ENCODE measurements at regions not wholly inside any gene's neighbourhood (a gene's known extent, or its start where the extent isn't known, plus 50 kb on each side); places are given as distances from the start of the nearest gene placed in this dataset.

GRCh38 chr22:48333816-48334735 lies 1493.6 kb downstream of the BRD1 start:
- peak; percentile 53 for DNase-seq

- DNase-seq = no peak
These were observed 1494.3 kb downstream of the BRD1 start for GRCh38 chr22:48333323-48333763.

GRCh38 chr22:48332438-48333322 lies 1495.0 kb downstream of the BRD1 start:
- peak; percentile 53 for DNase-seq

GRCh38 chr22:48331691-48332220 lies 1495.9 kb downstream of the BRD1 start:
- no peak for DNase-seq

- DNase-seq = peak; percentile 45
These were observed 1496.4 kb downstream of the BRD1 start for GRCh38 chr22:48331266-48331665.

GRCh38 chr22:48327721-48328120 lies 1500.0 kb downstream of the BRD1 start:
- no peak for DNase-seq

GRCh38 chr22:48323746-48324145 lies 1503.9 kb downstream of the BRD1 start:
- DNase-seq = no peak

GRCh38 chr22:48322907-48323306 lies 1504.8 kb downstream of the BRD1 start:
- no peak for DNase-seq

- DNase-seq = no peak
These were observed 1505.6 kb downstream of the BRD1 start for GRCh38 chr22:48321986-48322545.

- peak; percentile 45 for DNase-seq
These were observed 1506.8 kb downstream of the BRD1 start for GRCh38 chr22:48320683-48321451.

- peak; percentile 44 for DNase-seq
These were observed 1507.5 kb downstream of the BRD1 start for GRCh38 chr22:48320048-48320682.

GRCh38 chr22:48319321-48320047 lies 1508.2 kb downstream of the BRD1 start:
- DNase-seq = peak; percentile 33

- peak; percentile 47 for DNase-seq
These were observed 1508.9 kb downstream of the BRD1 start for GRCh38 chr22:48318575-48319320.

- peak; percentile 43 for DNase-seq
These were observed 1509.5 kb downstream of the BRD1 start for GRCh38 chr22:48318173-48318572.

- DNase-seq = peak; percentile 50
These were observed 1511.1 kb downstream of the BRD1 start for GRCh38 chr22:48316257-48317250.

- DNase-seq = no peak
These were observed 1512.0 kb downstream of the BRD1 start for GRCh38 chr22:48315439-48316256.

GRCh38 chr22:48314073-48314472 lies 1513.6 kb downstream of the BRD1 start:
- no peak for DNase-seq
